ENCODE measurements at regions not wholly inside any gene's neighbourhood (a gene's known extent, or its start where the extent isn't known, plus 50 kb on each side); places are given as distances from the start of the nearest gene placed in this dataset.

GRCh38 chr5:162473041-162473714 lies 405.6 kb downstream of the GABRG2 start:
- Histone ChIP-seq H3K4me1 (ENCODE audit: control insufficient read depth, insufficient read depth, low read length) (no peaks in the 10 kb centered on the region), H3K9me3 (ENCODE audit: control insufficient read depth, low read length) (no peaks in the 10 kb centered on the region), H3K36me3 (ENCODE audit: control insufficient read depth, insufficient read depth, low read length) (no peaks in the 10 kb centered on the region), H3K4me3 (ENCODE audit: insufficient read depth, low read depth, low read length) (no peak overlapping the region), H3K27me3 (ENCODE audit: control insufficient read depth, insufficient read depth, low read length, poor library complexity, severe bottlenecking) (no peaks in the 10 kb centered on the region), H3K27ac (ENCODE audit: insufficient read depth, low read depth, low read length, poor library complexity, severe bottlenecking) (no peak overlapping the region)
- WGBS, 2 experiments: 68 to 83% methylated on average over 2 of the region's 2 CpGs

- H3K27ac ChIP-seq (ENCODE audit: insufficient read depth, low read depth, low read length, poor library complexity, severe bottlenecking): no peak overlapping the region
- no peaks in the 10 kb centered on the region for H3K4me1 ChIP-seq (ENCODE audit: control insufficient read depth, insufficient read depth, low read length)
- H3K27me3 ChIP-seq (ENCODE audit: control insufficient read depth, insufficient read depth, low read length, poor library complexity, severe bottlenecking): no peaks in the 10 kb centered on the region
- no peaks in the 10 kb centered on the region for H3K9me3 ChIP-seq (ENCODE audit: control insufficient read depth, low read length)
- no peaks in the 10 kb centered on the region for H3K36me3 ChIP-seq (ENCODE audit: control insufficient read depth, insufficient read depth, low read length)
- no peak overlapping the region for H3K4me3 ChIP-seq (ENCODE audit: insufficient read depth, low read depth, low read length)
These were observed 406.7 kb downstream of the GABRG2 start for GRCh38 chr5:162474239-162474638.

- H3K36me3 ChIP-seq (ENCODE audit: control insufficient read depth, insufficient read depth, low read length): no peaks in the 10 kb centered on the region
- H3K27me3 ChIP-seq (ENCODE audit: control insufficient read depth, insufficient read depth, low read length, poor library complexity, severe bottlenecking): no peaks in the 10 kb centered on the region
- H3K27ac ChIP-seq (ENCODE audit: insufficient read depth, low read depth, low read length, poor library complexity, severe bottlenecking): no peak overlapping the region
- no peaks in the 10 kb centered on the region for H3K4me1 ChIP-seq (ENCODE audit: control insufficient read depth, insufficient read depth, low read length)
- no peak overlapping the region for H3K4me3 ChIP-seq (ENCODE audit: insufficient read depth, low read depth, low read length)
- H3K9me3 ChIP-seq (ENCODE audit: control insufficient read depth, low read length): no peaks in the 10 kb centered on the region
- WGBS, 2 experiments: 93 to 100% methylated on average over 2 of the region's 6 CpGs
These were observed 416.5 kb downstream of the GABRG2 start for GRCh38 chr5:162484095-162484494.

GRCh38 chr5:162484986-162485385 lies 417.4 kb downstream of the GABRG2 start:
- H3K4me1 ChIP-seq (ENCODE audit: control insufficient read depth, insufficient read depth, low read length): no peaks in the 10 kb centered on the region
- no peak overlapping the region for H3K27ac ChIP-seq (ENCODE audit: insufficient read depth, low read depth, low read length, poor library complexity, severe bottlenecking)

GRCh38 chr5:162485666-162486292 lies 418.2 kb downstream of the GABRG2 start:
- Histone ChIP-seq H3K27ac (ENCODE audit: insufficient read depth, low read depth, low read length, poor library complexity, severe bottlenecking) (no peak overlapping the region), H3K27me3 (ENCODE audit: control insufficient read depth, insufficient read depth, low read length, poor library complexity, severe bottlenecking) (no peaks in the 10 kb centered on the region), H3K4me3 (ENCODE audit: insufficient read depth, low read depth, low read length) (no peak overlapping the region), H3K36me3 (ENCODE audit: control insufficient read depth, insufficient read depth, low read length) (no peaks in the 10 kb centered on the region), H3K9me3 (ENCODE audit: control insufficient read depth, low read length) (no peaks in the 10 kb centered on the region), H3K4me1 (ENCODE audit: control insufficient read depth, insufficient read depth, low read length) (no peaks in the 10 kb centered on the region)
- WGBS, 2 experiments: 85 to 90% methylated on average over 8 of the region's 8 CpGs

More at GRCh38 chr5:162484986-162485385, 417.4 kb downstream of the GABRG2 start:
- 80 to 86% methylated on average over 5 of the region's 5 CpGs for WGBS, 2 experiments
- no peak overlapping the region for H3K4me3 ChIP-seq (ENCODE audit: insufficient read depth, low read depth, low read length)
- no peaks in the 10 kb centered on the region for H3K9me3 ChIP-seq (ENCODE audit: control insufficient read depth, low read length)
- no peaks in the 10 kb centered on the region for H3K36me3 ChIP-seq (ENCODE audit: control insufficient read depth, insufficient read depth, low read length)
- no peaks in the 10 kb centered on the region for H3K27me3 ChIP-seq (ENCODE audit: control insufficient read depth, insufficient read depth, low read length, poor library complexity, severe bottlenecking)

- Histone ChIP-seq H3K9me3 (ENCODE audit: control insufficient read depth, low read length) (no peaks in the 10 kb centered on the region), H3K27ac (ENCODE audit: insufficient read depth, low read depth, low read length, poor library complexity, severe bottlenecking) (no peak overlapping the region), H3K4me3 (ENCODE audit: insufficient read depth, low read depth, low read length) (no peak overlapping the region), H3K27me3 (ENCODE audit: control insufficient read depth, insufficient read depth, low read length, poor library complexity, severe bottlenecking) (no peaks in the 10 kb centered on the region), H3K36me3 (ENCODE audit: control insufficient read depth, insufficient read depth, low read length) (no peaks in the 10 kb centered on the region), H3K4me1 (ENCODE audit: control insufficient read depth, insufficient read depth, low read length) (no peaks in the 10 kb centered on the region)
- WGBS, 2 experiments: 91 to 96% methylated on average over 2 to 4 of the region's 7 CpGs
These were observed 420.3 kb downstream of the GABRG2 start for GRCh38 chr5:162487528-162488525.

- Histone ChIP-seq H3K27ac (ENCODE audit: insufficient read depth, low read depth, low read length, poor library complexity, severe bottlenecking) (no peak overlapping the region), H3K36me3 (ENCODE audit: control insufficient read depth, insufficient read depth, low read length) (no peaks in the 10 kb centered on the region), H3K4me1 (ENCODE audit: control insufficient read depth, insufficient read depth, low read length) (no peaks in the 10 kb centered on the region), H3K27me3 (ENCODE audit: control insufficient read depth, insufficient read depth, low read length, poor library complexity, severe bottlenecking) (no peaks in the 10 kb centered on the region), H3K9me3 (ENCODE audit: control insufficient read depth, low read length) (no peaks in the 10 kb centered on the region), H3K4me3 (ENCODE audit: insufficient read depth, low read depth, low read length) (no peak overlapping the region)
- WGBS, 2 experiments: 92 to 96% methylated on average over 4 to 5 of the region's 5 CpGs
These were observed 428.7 kb downstream of the GABRG2 start for GRCh38 chr5:162496100-162496808.

GRCh38 chr5:162497455-162497854 lies 429.9 kb downstream of the GABRG2 start:
- Histone ChIP-seq H3K4me1 (ENCODE audit: control insufficient read depth, insufficient read depth, low read length) (no peaks in the 10 kb centered on the region), H3K4me3 (ENCODE audit: insufficient read depth, low read depth, low read length) (no peak overlapping the region), H3K36me3 (ENCODE audit: control insufficient read depth, insufficient read depth, low read length) (no peaks in the 10 kb centered on the region), H3K27ac (ENCODE audit: insufficient read depth, low read depth, low read length, poor library complexity, severe bottlenecking) (no peak overlapping the region), H3K27me3 (ENCODE audit: control insufficient read depth, insufficient read depth, low read length, poor library complexity, severe bottlenecking) (no peaks in the 10 kb centered on the region), H3K9me3 (ENCODE audit: control insufficient read depth, low read length) (no peaks in the 10 kb centered on the region)
- 70 to 83% methylated on average over 2 to 3 of the region's 3 CpGs for WGBS, 2 experiments

GRCh38 chr5:162502780-162503179 lies 435.2 kb downstream of the GABRG2 start:
- H3K36me3 ChIP-seq (ENCODE audit: control insufficient read depth, insufficient read depth, low read length): no peaks in the 10 kb centered on the region
- WGBS, 2 experiments: 89 to 94% methylated on average over 2 of the region's 3 CpGs
- no peaks in the 10 kb centered on the region for H3K27me3 ChIP-seq (ENCODE audit: control insufficient read depth, insufficient read depth, low read length, poor library complexity, severe bottlenecking)
- no peak overlapping the region for H3K4me3 ChIP-seq (ENCODE audit: insufficient read depth, low read depth, low read length)
- H3K4me1 ChIP-seq (ENCODE audit: control insufficient read depth, insufficient read depth, low read length): no peaks in the 10 kb centered on the region
- no peaks in the 10 kb centered on the region for H3K9me3 ChIP-seq (ENCODE audit: control insufficient read depth, low read length)
- no peak overlapping the region for H3K27ac ChIP-seq (ENCODE audit: insufficient read depth, low read depth, low read length, poor library complexity, severe bottlenecking)
